ENCODE measurements at regions not wholly inside any gene's neighbourhood (a gene's known extent, or its start where the extent isn't known, plus 50 kb on each side); places are given as distances from the start of the nearest gene placed in this dataset.

- TF ChIP-seq HNF4G (IDR thresholded peaks at IDR 0.05) (no peak), EGR1 (IDR thresholded peaks at IDR 0.05; ENCODE audit: low read depth in 2 of 2) (no peak), ZBTB33 (IDR thresholded peaks at IDR 0.05) (no peak), SP1 (IDR thresholded peaks at IDR 0.05) (no peak), FOXA1 (IDR thresholded peaks at IDR 0.05) (no peak), TAF1 (conservative IDR thresholded peaks at IDR 0.05) (no peak), YY1 (IDR thresholded peaks at IDR 0.05) (no peak), FOXA2 (IDR thresholded peaks at IDR 0.05) (no peak), RXRA (IDR thresholded peaks at IDR 0.05) (no peak), HNF4A (conservative IDR thresholded peaks at IDR 0.05) (no peak), RAD21 (IDR thresholded peaks at IDR 0.05) (no peak), NR2F2 (IDR thresholded peaks at IDR 0.05) (no peak), JUND (IDR thresholded peaks at IDR 0.05) (no peak), GABPA (IDR thresholded peaks at IDR 0.05 in 1 of 2, conservative IDR thresholded peaks at IDR 0.05 in 1 of 2) (no peak)
- TF ChIP-seq, protein P1, sequence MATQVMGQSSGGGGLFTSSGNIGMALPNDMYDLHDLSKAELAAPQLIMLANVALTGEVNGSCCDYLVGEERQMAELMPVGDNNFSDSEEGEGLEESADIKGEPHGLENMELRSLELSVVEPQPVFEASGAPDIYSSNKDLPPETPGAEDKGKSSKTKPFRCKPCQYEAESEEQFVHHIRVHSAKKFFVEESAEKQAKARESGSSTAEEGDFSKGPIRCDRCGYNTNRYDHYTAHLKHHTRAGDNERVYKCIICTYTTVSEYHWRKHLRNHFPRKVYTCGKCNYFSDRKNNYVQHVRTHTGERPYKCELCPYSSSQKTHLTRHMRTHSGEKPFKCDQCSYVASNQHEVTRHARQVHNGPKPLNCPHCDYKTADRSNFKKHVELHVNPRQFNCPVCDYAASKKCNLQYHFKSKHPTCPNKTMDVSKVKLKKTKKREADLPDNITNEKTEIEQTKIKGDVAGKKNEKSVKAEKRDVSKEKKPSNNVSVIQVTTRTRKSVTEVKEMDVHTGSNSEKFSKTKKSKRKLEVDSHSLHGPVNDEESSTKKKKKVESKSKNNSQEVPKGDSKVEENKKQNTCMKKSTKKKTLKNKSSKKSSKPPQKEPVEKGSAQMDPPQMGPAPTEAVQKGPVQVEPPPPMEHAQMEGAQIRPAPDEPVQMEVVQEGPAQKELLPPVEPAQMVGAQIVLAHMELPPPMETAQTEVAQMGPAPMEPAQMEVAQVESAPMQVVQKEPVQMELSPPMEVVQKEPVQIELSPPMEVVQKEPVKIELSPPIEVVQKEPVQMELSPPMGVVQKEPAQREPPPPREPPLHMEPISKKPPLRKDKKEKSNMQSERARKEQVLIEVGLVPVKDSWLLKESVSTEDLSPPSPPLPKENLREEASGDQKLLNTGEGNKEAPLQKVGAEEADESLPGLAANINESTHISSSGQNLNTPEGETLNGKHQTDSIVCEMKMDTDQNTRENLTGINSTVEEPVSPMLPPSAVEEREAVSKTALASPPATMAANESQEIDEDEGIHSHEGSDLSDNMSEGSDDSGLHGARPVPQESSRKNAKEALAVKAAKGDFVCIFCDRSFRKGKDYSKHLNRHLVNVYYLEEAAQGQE (IDR thresholded peaks at IDR 0.05): no peak
- TF ChIP-seq, protein P2, sequence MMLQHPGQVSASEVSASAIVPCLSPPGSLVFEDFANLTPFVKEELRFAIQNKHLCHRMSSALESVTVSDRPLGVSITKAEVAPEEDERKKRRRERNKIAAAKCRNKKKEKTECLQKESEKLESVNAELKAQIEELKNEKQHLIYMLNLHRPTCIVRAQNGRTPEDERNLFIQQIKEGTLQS (IDR thresholded peaks at IDR 0.05): no peak
- TF ChIP-seq, protein P3, sequence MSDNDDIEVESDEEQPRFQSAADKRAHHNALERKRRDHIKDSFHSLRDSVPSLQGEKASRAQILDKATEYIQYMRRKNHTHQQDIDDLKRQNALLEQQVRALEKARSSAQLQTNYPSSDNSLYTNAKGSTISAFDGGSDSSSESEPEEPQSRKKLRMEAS (IDR thresholded peaks at IDR 0.05): no peak
- TF ChIP-seq, protein P4, sequence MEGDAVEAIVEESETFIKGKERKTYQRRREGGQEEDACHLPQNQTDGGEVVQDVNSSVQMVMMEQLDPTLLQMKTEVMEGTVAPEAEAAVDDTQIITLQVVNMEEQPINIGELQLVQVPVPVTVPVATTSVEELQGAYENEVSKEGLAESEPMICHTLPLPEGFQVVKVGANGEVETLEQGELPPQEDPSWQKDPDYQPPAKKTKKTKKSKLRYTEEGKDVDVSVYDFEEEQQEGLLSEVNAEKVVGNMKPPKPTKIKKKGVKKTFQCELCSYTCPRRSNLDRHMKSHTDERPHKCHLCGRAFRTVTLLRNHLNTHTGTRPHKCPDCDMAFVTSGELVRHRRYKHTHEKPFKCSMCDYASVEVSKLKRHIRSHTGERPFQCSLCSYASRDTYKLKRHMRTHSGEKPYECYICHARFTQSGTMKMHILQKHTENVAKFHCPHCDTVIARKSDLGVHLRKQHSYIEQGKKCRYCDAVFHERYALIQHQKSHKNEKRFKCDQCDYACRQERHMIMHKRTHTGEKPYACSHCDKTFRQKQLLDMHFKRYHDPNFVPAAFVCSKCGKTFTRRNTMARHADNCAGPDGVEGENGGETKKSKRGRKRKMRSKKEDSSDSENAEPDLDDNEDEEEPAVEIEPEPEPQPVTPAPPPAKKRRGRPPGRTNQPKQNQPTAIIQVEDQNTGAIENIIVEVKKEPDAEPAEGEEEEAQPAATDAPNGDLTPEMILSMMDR (IDR thresholded peaks at IDR 0.05; ENCODE audit: low read depth, low read length, missing input control): no peak
- no peaks in the 10 kb centered on the region for H3K27me3 ChIP-seq (ENCODE audit: control insufficient read depth in 4 of 4, insufficient read depth in 4 of 4, low read length in 3 of 4)
- 86% methylated on average over 6 of the region's 6 CpGs for WGBS
Measured at GRCh38 chr7:41312235-41312634, 390.7 kb downstream of the INHBA start.

More at GRCh38 chr7:41312235-41312634, 390.7 kb downstream of the INHBA start:
- no peak overlapping the region for H3K9ac ChIP-seq (ENCODE audit: low read depth in 1 of 2, low read length in 2 of 2)
- no peak overlapping the region for H3K27ac ChIP-seq (ENCODE audit: low read depth in 1 of 2, low read length in 2 of 2)
- H3K4me1 ChIP-seq (ENCODE audit: control insufficient read depth in 4 of 4, insufficient read depth in 4 of 4, low read length in 3 of 4): peaks cover 0 to 17% (median 15%) of the 10 kb centered on the region in 4 donors
- H3K36me3 ChIP-seq (ENCODE audit: control insufficient read depth in 4 of 4, insufficient read depth in 3 of 4, low read depth in 1 of 4, low read length in 3 of 4): no peaks in the 10 kb centered on the region
- no peak overlapping the region for H3K4me3 ChIP-seq (ENCODE audit: low read depth in 1 of 3, low read length in 3 of 3)
- H3K9me3 ChIP-seq (ENCODE audit: control insufficient read depth in 4 of 4, low read length in 3 of 4): no peaks in the 10 kb centered on the region
- no peak for DNase-seq (ENCODE audit: low spot score)

Measured in liver (tissue), 8 donors.